ENCODE measurements at regions not wholly inside any gene's neighbourhood (a gene's known extent, or its start where the extent isn't known, plus 50 kb on each side); places are given as distances from the start of the nearest gene placed in this dataset.

DNA sequence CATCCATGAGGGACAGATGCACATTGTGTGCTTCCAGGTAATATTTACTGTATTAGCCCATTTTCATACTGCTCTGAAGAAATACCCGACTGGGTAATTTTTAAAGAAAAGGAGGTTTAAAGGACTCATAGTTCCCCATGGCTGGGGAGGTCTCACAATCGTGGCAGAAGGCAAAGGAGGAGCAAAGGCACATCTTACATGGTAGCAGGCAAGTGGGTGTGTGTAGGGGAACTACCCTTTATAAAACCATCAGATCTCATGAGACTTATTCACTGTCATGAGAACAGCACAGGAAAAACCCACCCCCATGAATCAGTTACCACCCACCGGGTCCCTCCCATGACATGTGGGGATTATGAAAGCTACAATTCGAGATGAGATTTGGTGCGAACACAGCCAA is 148.8 kb upstream of the FBXL17 start:
- Histone ChIP-seq H3K9ac (ENCODE audit: low read length) (no peak overlapping the region), H3K4me1 (ENCODE audit: low read length) (no peaks in the 10 kb centered on the region), H3K27ac (ENCODE audit: low read length) (no peak overlapping the region)

DNA sequence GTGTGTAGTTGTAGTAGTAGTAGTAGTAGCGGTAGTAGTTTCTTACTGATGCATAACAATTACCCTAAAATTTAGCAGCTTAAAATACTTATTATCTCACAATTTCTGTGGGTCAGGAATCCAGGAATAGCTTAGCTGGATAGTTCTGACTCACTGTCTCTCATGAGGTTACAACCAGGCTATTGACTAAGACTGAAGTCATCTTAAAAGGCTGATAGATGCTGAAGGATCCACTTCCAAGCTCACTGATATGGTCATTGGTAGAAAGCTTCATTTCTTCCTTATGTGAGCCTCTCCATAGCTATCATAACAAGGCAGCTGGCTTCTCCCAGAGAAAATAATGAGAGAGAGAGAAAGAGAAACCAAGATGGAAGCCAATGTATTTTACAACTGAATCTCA is 147.5 kb upstream of the FBXL17 start:
- H3K27ac ChIP-seq (ENCODE audit: low read length): no peak overlapping the region
- no peak overlapping the region for H2AFZ ChIP-seq (ENCODE audit: low read length)
- H3K4me2 ChIP-seq (ENCODE audit: low read depth, low read length): no peak overlapping the region
- no peaks in the 10 kb centered on the region for H3K9me2 ChIP-seq (replicated peaks; ENCODE audit: insufficient read depth, low read length)
- no peak overlapping the region for H3K9ac ChIP-seq (ENCODE audit: low read length)
- H3K4me1 ChIP-seq (ENCODE audit: low read length): 0 out of 2 replicates have a peak, but pooled peaks cover 5% of the 10 kb centered on the region
- no peak overlapping the region for H3K4me3 ChIP-seq (ENCODE audit: low read length)
- no peaks in the 10 kb centered on the region for H3K27me3 ChIP-seq (replicated peaks; ENCODE audit: insufficient read depth, low read length)
- no peaks in the 10 kb centered on the region for H4K20me1 ChIP-seq (ENCODE audit: insufficient read depth, low read length)
- no peaks in the 10 kb centered on the region for H3F3A ChIP-seq (ENCODE audit: insufficient read depth, low read length)
- H3K79me2 ChIP-seq (ENCODE audit: low read length): no peaks in the 10 kb centered on the region
- H3K9me3 ChIP-seq (replicated peaks; ENCODE audit: insufficient read depth, low read length): no peaks in the 10 kb centered on the region
- DNase-seq: no peak
- H3K36me3 ChIP-seq (replicated peaks; ENCODE audit: insufficient read depth, low read length): no peaks in the 10 kb centered on the region
- TF ChIP-seq EZH2phosphoT487 (IDR thresholded peaks at IDR 0.05; ENCODE audit: low read length) (no peak), EZH2 (optimal IDR thresholded peaks at IDR 0.05; ENCODE audit: low read depth, low read length) (no peak)
- TF ChIP-seq, protein P1, sequence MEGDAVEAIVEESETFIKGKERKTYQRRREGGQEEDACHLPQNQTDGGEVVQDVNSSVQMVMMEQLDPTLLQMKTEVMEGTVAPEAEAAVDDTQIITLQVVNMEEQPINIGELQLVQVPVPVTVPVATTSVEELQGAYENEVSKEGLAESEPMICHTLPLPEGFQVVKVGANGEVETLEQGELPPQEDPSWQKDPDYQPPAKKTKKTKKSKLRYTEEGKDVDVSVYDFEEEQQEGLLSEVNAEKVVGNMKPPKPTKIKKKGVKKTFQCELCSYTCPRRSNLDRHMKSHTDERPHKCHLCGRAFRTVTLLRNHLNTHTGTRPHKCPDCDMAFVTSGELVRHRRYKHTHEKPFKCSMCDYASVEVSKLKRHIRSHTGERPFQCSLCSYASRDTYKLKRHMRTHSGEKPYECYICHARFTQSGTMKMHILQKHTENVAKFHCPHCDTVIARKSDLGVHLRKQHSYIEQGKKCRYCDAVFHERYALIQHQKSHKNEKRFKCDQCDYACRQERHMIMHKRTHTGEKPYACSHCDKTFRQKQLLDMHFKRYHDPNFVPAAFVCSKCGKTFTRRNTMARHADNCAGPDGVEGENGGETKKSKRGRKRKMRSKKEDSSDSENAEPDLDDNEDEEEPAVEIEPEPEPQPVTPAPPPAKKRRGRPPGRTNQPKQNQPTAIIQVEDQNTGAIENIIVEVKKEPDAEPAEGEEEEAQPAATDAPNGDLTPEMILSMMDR (IDR thresholded peaks at IDR 0.05; ENCODE audit: low read length): no peak

More for the DNA sequence above, 148.8 kb upstream of the FBXL17 start:
- no peaks in the 10 kb centered on the region for H4K20me1 ChIP-seq (ENCODE audit: insufficient read depth, low read length)
- no peaks in the 10 kb centered on the region for H3K36me3 ChIP-seq (replicated peaks; ENCODE audit: insufficient read depth, low read length)
- no peaks in the 10 kb centered on the region for H3K79me2 ChIP-seq (ENCODE audit: low read length)
- no peak overlapping the region for H2AFZ ChIP-seq (ENCODE audit: low read length)
- no peak for DNase-seq
- no peaks in the 10 kb centered on the region for H3K27me3 ChIP-seq (replicated peaks; ENCODE audit: insufficient read depth, low read length)
- TF ChIP-seq EZH2 (optimal IDR thresholded peaks at IDR 0.05; ENCODE audit: low read depth, low read length) (no peak), EZH2phosphoT487 (IDR thresholded peaks at IDR 0.05; ENCODE audit: low read length) (no peak)
- TF ChIP-seq, protein P1 (IDR thresholded peaks at IDR 0.05; ENCODE audit: low read length): no peak
- no peaks in the 10 kb centered on the region for H3F3A ChIP-seq (ENCODE audit: insufficient read depth, low read length)
- H3K4me2 ChIP-seq (ENCODE audit: low read depth, low read length): no peak overlapping the region
- no peak overlapping the region for H3K4me3 ChIP-seq (ENCODE audit: low read length)
- H3K9me3 ChIP-seq (replicated peaks; ENCODE audit: insufficient read depth, low read length): no peaks in the 10 kb centered on the region
- no peaks in the 10 kb centered on the region for H3K9me2 ChIP-seq (replicated peaks; ENCODE audit: insufficient read depth, low read length)

DNA sequence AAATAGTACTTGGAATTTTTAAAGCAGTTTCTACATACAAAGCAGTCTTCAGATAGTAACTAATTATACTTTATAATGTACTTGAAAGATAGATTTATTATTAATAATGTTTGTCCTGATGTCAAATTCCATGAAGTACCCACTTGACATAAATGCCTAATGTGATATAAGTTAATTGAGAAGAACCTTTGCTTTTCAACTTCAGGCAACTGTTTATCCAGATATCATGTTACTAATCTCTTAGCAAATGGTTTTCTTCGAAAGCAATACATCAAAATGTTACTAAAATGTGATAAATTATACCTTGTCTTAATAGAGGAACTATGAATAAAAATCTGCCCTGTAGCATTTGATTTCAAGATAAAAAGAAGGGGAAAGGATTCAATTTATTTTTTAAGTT is 146.8 kb upstream of the FBXL17 start:
- Histone ChIP-seq H3K36me3 (replicated peaks; ENCODE audit: insufficient read depth, low read length) (no peaks in the 10 kb centered on the region), H3F3A (ENCODE audit: insufficient read depth, low read length) (no peaks in the 10 kb centered on the region), H3K4me3 (ENCODE audit: low read length) (no peak overlapping the region), H3K79me2 (ENCODE audit: low read length) (no peaks in the 10 kb centered on the region), H2AFZ (ENCODE audit: low read length) (no peak overlapping the region), H3K4me1 (ENCODE audit: low read length) (0 out of 2 replicates have a peak, but pooled peaks cover 11% of the 10 kb centered on the region), H3K27ac (ENCODE audit: low read length) (no peak overlapping the region), H3K9me2 (replicated peaks; ENCODE audit: insufficient read depth, low read length) (no peaks in the 10 kb centered on the region), H3K9ac (ENCODE audit: low read length) (no peak overlapping the region), H3K4me2 (ENCODE audit: low read depth, low read length) (no peak overlapping the region), H4K20me1 (ENCODE audit: insufficient read depth, low read length) (no peaks in the 10 kb centered on the region), H3K9me3 (replicated peaks; ENCODE audit: insufficient read depth, low read length) (no peaks in the 10 kb centered on the region), H3K27me3 (replicated peaks; ENCODE audit: insufficient read depth, low read length) (no peaks in the 10 kb centered on the region)
- TF ChIP-seq EZH2phosphoT487 (IDR thresholded peaks at IDR 0.05; ENCODE audit: low read length) (no peak), EZH2 (optimal IDR thresholded peaks at IDR 0.05; ENCODE audit: low read depth, low read length) (no peak)
- TF ChIP-seq, protein P1 (IDR thresholded peaks at IDR 0.05; ENCODE audit: low read length): no peak
- DNase-seq: no peak
